GM12892 (cell line): ENCODE measurements at regions not wholly inside any gene's neighbourhood (a gene's known extent, or its start where the extent isn't known, plus 50 kb on each side); places are given as distances from the start of the nearest gene placed in this dataset.

Source experiments
- DNase-seq: peaks from one replicate; pipeline ENCODE4 v3.0.0; 2011; ENCODE audit not compliant: insufficient read length
- FAIRE-seq: peaks from 2 replicates; lab custom pipeline; 2011; peaks lifted over from hg19 to GRCh38; lab: Jason Lieb, UNC
- POLR2A ChIP-seq: IDR thresholded peaks from 2 replicates; pipeline ENCODE4 v1.6.1; 2011; ENCODE audit warnings: low read depth, low read length, control low read depth
- POLR2AphosphoS5 ChIP-seq: IDR thresholded peaks from 2 replicates; pipeline ENCODE4 v1.6.1; 2011; ENCODE audit warnings: low read depth, low read length, control low read depth
- TAF1 ChIP-seq: IDR thresholded peaks from 2 replicates; pipeline ENCODE4 v1.6.1; 2011; ENCODE audit warnings: low read depth, mild to moderate bottlenecking, control low read depth, low read length, borderline replicate concordance

DNA sequence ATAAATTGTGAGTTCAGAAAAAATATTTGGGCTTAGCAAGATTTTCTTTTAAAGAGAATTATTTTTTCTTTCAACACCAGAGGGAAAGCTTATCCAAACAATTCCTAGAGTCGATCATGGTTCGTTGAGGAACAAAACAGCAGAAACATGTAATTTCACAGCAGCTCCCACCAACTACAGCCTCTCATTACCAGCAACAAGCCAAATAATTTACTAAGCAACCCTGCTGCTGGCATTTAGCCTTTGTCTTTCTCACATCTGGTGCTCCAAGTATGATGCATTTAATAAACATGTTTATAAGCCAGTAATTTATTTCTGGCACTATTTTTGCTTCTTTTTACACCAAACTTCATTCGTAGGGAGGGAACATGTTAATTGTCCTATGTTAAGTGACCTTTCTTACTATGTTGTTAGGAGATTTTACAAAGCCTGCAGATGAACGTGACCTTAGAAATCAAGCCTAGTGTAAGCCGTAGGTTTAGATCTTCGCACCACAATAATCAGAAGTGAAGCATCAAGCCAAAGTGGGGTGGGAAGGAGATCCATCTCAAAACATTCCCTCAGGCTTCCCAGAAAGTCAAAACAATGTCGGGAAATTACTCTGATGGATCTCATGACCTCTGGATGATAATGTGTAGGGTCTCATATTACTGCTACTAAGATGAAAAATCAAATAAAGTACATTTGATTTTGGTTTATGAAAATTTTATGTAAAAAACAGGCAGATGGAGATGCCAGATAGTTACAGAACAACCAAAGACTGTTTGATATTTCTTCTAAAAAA, 128.4 kb downstream of the RPAP3 start:
- FAIRE-seq (no peak), DNase-seq (no peak)
- TF ChIP-seq TAF1 (no peak), POLR2AphosphoS5 (no peak), POLR2A (no peak)

DNA sequence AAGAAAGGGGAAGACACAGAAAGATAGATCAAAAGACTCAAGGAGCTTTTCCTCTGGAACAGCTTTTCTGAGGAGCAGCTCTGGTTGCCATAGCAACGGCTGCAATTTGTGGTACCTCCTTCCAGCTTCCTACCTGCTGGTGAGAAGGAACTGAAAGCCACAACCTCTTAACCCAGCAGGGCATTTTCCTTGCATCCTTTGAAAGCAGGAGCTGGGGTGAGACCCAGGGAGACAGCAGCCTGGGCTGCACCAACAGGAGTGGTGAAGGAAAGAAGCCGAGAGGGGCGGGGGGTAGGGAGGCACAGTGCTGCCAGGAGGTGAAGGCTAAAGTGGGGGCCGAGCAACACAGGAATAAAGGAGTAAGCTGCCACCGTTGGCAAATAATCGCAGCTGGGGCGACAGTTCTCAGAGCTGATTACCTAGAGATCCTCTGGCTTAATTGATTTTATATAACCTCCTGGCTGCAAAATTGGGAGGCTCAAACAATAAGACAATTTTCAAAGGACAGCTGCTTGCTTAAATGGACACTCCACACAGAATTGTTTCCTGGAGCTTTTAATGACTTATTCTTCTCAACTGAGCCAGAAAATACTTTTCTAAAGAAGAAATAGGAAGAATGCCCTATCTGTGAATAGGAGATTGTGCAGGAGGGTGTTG, 129.4 kb downstream of the RPAP3 start:
- TF ChIP-seq POLR2AphosphoS5 (no peak), TAF1 (no peak), POLR2A (no peak)
- no peak for DNase-seq
- FAIRE-seq, result no peak

DNA sequence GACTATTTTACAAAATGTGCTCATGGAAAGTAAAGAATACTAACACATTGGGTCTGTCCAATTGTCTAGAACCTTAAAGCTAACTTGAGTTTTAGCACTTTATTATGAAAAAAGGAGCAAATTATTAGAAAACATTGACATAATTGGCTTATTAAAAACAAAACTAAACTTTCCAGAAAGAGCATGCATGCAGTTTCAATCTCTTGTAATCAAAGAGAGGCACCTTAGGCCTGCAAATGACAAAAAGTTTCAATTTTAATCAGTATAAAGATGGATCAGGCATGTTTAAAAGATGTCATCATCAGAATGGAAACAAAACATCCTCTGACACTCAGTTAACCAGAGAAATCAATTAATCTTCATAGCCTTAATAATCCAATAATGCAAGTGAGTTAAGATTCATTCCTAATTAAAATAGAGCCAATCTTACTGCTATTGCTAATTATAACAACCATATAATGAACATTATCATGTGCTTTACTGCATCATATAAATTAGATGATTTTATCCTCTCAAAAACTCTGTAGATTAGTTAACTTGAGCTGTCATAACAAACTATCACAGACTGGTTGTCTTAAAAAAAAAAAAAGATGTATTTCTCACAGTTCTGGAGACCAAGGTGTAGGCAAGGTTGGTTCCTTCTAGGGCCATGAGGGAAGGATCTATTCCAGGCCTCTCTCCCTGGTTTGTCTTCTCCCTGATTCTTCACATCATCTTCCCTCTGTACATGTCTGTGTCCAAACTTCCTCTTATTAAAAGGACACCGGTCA, 131.4 kb downstream of the RPAP3 start:
- DNase-seq (no peak), FAIRE-seq (no peak)
- TF ChIP-seq TAF1, result no peak
- no peak for TF ChIP-seq POLR2AphosphoS5
- no peak for TF ChIP-seq POLR2A

DNA sequence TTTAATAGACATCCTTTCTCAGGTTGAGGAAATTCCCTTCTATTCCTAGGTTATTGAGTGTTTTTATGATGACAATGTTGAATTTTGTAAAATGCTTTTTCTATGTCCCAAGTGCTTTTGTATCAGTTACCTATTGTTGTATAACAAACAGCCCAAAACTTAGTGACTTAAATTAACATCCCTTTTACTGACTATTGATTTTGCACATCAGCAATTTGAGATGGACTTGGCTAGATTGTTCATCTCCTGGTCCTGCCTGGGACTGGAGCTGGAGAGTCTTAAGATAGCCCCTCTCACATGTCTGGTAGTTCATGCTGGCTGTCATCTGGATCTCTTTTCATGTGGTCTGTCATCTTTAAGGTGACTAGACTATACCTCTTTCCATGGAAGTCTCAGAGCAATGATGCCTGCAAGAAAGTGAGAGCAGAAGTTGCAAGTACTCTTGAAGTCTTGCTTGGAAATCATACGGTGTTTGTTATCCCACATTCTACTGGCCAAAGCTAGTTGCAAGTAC, 132.6 kb downstream of the RPAP3 start:
- no peak for DNase-seq
- TF ChIP-seq POLR2AphosphoS5 (no peak), TAF1 (no peak), POLR2A (no peak)
- no peak for FAIRE-seq

DNA sequence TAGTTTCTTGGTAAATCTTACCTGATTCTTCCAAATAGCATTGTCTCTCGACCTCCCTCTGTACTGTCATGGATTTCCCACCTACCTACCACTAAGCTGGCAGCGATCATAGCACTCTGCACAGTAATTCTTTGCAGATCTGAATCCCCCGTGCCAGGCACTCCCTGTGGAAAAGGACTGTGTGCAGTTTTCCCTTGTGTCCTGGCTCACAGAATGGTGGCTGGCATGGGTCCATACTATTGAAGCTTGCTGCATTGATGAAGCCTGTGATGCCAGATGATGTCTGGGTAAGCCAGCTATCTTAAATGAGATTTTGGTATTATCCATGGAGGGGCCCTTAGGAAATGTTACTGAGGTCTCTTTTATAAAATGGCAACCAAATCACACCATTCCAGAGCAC, 135.7 kb downstream of the RPAP3 start:
- FAIRE-seq (no peak), DNase-seq (no peak)
- no peak for TF ChIP-seq POLR2AphosphoS5
- no peak for TF ChIP-seq TAF1
- no peak for TF ChIP-seq POLR2A

DNA sequence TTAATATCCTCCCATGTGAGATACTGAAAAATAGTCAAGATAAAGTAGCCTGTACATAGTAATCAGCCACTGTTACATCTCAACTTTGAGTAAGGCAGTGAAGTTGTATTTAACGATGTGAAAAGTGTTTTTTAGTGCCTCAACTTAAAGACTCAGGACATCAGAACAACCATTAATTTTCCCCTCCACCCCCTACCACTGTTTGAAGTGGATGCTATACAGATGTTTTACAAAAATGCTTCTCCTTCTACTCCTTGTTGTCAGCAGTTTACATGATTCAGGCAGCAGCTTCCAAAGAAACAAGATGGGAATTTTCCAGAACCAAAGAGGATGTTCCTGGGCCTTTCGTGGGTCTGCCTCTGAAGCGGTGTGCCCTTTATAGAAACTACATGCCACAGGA, 143.6 kb downstream of the RPAP3 start:
- DNase-seq (no peak), FAIRE-seq (no peak)
- TF ChIP-seq POLR2AphosphoS5 (no peak), POLR2A (no peak), TAF1 (no peak)

DNA sequence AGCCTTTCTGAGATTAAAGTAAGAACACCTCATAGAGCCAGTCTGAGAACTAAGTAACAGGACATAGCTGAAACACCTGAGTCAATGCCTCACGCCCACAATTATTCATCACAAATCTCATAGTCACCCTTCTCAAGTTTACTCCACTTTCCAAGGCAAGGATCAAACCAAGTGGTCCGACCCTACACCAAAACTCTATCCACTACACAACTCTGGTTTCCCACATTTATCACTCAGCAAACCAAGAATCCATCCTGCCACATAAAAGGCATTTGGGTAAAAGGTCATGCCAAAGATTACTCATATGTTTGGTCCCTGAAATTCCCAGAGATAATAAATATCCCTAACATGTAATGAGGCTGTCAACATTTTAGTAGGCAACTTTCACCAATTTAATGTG, 144.1 kb downstream of the RPAP3 start:
- no peak for DNase-seq
- no peak for FAIRE-seq
- no peak for TF ChIP-seq POLR2A
- no peak for TF ChIP-seq POLR2AphosphoS5
- no peak for TF ChIP-seq TAF1

DNA sequence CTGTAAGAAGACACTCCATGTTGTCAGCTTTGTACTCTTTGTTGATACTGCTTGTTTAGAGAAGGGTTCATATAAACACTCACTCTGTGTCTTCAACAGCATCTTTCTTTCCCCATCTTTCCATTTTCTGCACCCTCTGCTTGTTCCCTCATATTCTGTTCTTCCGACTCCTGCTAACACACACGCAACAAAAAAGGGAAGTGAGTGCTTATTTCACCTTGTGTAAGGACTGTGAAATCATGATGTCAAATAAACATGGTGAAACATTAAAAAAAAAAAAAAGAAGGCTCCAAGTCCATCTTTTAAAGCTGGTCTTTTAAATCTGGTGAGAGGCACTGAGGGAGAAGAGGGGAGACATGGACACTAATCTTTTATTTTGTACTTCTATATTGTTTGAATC, 145.4 kb downstream of the RPAP3 start:
- no peak for TF ChIP-seq TAF1
- FAIRE-seq (no peak), DNase-seq (no peak)

DNA sequence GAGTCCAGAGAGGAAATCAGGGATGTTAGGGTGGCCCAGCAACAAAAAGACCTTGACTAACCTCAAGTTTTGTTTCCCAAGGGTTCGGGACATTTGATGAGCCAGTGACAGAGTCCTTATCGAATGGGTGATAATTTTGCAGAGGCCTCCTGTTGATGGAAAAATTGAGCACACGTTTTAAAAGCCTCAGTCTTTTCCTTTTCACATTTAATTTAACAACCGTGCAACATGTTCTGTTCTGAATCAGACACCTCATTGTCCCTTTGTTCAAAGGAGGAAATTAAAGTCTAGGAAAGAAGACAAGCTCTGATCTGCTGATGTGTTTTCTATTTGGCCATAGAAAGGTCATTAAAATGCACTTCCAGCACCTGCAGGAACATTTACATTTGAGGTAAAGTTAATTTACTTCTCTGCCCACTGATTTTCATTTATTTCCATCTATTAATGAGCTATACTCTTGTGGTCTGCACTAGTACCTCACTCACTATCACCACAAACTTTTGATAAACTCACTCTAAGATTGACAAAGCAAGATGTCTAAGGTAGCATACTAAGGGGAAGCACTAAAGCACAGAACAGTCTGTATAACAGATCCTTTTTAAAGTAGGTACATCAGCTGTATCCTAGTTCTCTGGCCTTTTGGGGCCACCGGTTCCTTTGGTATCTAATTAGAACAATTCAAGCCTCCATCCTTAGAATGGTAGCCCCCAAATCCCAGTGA, 147.0 kb downstream of the RPAP3 start:
- TF ChIP-seq POLR2A (no peak), TAF1 (no peak), POLR2AphosphoS5 (no peak)
- DNase-seq (no peak), FAIRE-seq (no peak)

DNA sequence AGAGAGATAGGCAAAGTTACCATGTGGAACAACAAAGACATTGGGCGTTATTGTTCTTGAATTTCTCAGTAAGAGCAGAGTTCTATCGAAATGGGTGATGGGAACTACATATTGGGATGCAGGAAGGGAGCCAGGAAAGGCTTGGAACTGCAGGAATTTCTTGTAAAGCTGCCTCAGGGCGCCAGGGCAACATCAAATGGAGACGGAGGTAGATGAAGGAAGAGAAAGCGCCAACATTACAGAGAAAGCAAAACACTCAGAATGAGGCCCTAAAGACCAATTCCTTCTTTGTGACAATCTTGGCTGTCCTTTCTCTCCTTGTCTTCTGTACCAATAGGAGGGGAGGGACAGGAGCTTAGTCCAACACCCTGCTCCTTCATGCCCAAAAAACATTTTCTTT, 148.4 kb downstream of the RPAP3 start:
- TF ChIP-seq TAF1 (no peak), POLR2A (no peak), POLR2AphosphoS5 (no peak)
- DNase-seq (no peak), FAIRE-seq (no peak)

DNA sequence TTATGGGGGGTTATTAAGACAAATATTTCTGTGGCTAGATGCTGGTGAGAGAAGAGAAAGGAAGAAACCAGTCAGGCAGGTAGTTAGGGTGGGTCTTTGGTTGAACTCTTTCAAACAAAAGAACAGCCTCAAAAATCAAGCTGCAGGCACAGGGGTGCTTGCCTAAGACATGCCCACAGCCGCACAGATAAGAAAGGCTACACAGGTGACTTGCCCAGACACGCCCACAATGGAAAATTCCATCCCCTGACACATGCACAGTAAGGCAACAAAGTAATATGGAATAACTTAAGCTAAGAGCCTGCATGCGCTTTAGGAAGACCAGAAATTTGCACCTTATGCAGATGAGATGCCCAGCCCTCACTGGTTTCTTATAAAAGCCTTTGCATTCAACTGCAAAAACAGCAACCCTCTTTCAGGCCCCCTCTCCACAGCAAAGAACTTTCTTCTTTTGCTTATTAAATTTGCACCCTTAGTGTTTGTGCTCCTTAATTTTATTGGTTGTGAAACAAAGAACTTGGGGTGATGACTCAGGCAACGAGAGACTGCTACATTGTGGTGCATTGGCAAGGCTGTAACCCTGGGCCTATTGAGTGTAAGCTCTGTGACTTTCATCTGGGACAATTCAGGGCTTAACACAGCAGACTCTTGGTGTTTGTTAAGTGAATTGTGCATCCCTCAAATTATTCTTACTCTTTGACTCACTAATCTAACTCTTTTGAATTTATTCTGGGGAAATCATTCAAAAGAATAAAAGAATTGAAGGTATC, 149.4 kb downstream of the RPAP3 start:
- no peak for DNase-seq
- no peak for FAIRE-seq
- TF ChIP-seq TAF1 (no peak), POLR2A (no peak), POLR2AphosphoS5 (no peak)
